GM12865 (cell line): ENCODE measurements at regions not wholly inside any gene's neighbourhood (a gene's known extent, or its start where the extent isn't known, plus 50 kb on each side); places are given as distances from the start of the nearest gene placed in this dataset.

Experiments
- DNase-seq: peaks from one replicate; pipeline ENCODE4 v3.0.0; 2010; ENCODE audit warnings: low read depth
- H3K4me3 ChIP-seq: 2 replicates; pipeline ENCODE4 v1.5.1; 2011; ENCODE audit warnings: mild to moderate bottlenecking, low read depth, low read length, control low read depth
- TF ChIP-seq, protein P1 (sequence below): IDR thresholded peaks from 2 replicates; pipeline ENCODE4 v1.5.1; 2011; ENCODE audit warnings: low read length, control low read depth, low read depth, inconsistent platforms; ENCODE audit not compliant: insufficient read depth; ENCODE audit errors: missing control alignments

DNA sequence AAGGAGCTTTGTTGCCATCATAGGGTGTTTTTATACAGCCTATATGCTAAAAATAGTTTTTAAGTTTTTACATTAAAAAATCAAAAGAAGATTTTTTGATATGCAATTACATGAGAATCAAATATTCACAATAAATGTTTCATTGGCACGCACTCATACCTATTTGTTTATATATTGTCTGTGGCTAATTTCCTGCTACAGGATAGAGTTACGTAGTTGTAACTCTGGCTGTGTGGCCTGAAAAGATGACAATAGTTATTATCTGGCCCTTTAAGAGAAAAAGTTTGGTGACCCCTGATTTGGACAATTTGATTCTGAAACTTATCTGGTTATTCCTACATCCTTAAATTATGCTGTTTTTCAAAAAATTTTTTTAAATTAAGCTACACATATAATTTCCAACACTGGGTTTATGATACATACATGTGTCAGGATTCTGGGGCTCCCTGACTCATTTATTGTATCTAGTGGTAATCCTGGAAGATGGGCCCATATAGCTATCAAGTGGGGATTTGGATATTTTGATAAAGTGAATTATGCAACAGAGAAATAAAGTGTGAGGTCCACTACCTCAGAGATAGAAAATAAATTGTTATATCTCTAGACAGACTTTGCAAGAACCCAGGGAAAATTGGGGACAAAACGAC is 370.2 kb upstream of the LYPLAL1 start:
- TF ChIP-seq, protein P1, sequence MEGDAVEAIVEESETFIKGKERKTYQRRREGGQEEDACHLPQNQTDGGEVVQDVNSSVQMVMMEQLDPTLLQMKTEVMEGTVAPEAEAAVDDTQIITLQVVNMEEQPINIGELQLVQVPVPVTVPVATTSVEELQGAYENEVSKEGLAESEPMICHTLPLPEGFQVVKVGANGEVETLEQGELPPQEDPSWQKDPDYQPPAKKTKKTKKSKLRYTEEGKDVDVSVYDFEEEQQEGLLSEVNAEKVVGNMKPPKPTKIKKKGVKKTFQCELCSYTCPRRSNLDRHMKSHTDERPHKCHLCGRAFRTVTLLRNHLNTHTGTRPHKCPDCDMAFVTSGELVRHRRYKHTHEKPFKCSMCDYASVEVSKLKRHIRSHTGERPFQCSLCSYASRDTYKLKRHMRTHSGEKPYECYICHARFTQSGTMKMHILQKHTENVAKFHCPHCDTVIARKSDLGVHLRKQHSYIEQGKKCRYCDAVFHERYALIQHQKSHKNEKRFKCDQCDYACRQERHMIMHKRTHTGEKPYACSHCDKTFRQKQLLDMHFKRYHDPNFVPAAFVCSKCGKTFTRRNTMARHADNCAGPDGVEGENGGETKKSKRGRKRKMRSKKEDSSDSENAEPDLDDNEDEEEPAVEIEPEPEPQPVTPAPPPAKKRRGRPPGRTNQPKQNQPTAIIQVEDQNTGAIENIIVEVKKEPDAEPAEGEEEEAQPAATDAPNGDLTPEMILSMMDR, result no peak
- no peak overlapping the region for H3K4me3 ChIP-seq
- DNase-seq, result no peak

DNA sequence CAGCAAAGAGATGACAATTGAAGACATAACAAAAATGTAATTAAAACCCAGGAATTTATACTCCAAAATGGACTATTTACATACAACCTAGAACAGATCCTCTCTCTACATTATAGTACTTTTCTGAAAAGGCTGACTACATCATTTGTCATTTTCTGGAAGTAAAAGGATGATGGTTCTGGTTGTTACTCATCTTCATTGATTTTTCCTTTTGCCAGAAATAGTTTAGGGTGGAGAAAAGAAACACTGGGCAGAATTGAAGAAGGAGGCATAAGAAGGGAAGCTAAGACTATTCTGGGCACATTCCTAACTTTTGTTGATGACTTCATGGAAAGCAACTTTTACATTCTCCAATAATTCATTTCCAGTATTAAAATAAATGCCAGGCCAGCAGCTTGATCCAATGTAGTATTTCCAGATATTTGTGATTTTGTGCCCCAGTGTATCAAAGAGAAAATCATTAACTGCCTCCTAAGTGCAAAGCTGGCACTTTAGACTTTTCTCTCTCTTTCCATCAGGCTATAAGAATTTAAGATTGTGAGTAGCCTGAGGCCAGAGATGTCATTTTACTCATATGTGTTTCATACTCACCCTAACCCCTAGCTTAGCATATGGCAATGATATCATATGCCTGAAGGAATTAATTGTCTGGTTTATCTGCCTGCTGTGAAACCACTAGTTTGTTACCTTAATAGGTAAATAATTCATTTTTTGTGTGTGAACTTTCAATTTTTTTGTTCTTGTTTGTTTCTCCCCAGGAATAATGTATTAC is 369.5 kb upstream of the LYPLAL1 start:
- TF ChIP-seq, protein P1, result no peak
- no peak overlapping the region for H3K4me3 ChIP-seq
- DNase-seq, result no peak

DNA sequence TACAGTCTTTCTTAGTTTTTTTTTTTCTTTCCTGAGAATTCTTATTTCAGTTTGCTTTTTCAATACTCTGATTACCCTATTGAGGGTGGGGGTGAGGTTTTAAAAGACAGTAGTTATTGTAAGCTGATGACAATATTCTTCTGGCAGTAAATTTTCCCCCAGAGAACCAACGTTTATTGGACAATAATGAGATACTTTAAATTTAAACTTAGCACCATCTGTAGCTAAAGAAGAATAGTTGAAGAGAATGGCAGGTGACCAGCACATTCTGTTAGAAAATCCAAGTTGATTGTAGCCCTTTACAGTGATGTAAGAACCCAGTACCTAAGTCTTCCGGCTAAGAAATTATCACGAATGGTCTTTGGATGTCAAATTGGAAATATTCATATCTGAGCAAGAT is 364.6 kb upstream of the LYPLAL1 start:
- TF ChIP-seq, protein P1, result no peak
- no peak for DNase-seq
- H3K4me3 ChIP-seq, result no peak overlapping the region

DNA sequence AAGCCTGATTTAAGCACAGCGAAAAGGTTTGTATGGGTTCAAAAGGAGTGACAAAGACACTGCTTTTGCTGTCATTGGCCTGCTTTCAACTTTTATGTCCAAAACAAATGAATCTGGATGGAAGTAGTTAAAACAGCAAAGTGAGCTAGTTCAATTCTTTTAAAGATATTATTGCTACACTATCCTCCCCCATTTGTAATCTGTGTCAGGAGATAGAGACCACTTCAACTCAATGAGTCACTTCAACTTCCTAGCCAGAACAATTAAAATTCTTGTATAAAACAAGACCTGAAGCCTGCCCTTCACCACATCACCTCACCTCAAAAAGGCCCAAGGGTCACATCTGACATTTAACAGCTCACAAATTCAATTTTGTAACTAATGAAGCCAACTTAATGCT is 364.1 kb upstream of the LYPLAL1 start:
- no peak for DNase-seq
- TF ChIP-seq, protein P1, result no peak
- H3K4me3 ChIP-seq, result no peak overlapping the region

DNA sequence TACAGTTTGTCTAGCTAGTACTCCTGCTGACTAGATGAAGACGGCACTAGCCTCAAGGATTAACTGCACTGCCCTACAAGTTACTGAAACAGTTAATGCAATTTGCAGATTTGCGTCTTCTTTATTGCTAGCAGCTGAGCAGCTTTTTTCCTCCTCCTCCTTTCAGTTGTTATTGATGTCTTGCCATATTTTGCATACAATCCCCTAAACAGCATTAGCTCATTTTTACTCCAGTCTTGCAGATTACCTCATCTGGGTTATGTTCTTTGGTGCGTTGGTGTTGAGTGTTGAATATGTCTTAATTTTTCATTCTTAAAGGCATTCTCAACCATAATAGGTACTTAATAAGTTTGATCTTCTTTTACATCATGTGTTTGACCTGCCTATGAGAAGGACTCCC is 363.4 kb upstream of the LYPLAL1 start:
- TF ChIP-seq, protein P1, result no peak
- DNase-seq, result no peak
- no peak overlapping the region for H3K4me3 ChIP-seq

DNA sequence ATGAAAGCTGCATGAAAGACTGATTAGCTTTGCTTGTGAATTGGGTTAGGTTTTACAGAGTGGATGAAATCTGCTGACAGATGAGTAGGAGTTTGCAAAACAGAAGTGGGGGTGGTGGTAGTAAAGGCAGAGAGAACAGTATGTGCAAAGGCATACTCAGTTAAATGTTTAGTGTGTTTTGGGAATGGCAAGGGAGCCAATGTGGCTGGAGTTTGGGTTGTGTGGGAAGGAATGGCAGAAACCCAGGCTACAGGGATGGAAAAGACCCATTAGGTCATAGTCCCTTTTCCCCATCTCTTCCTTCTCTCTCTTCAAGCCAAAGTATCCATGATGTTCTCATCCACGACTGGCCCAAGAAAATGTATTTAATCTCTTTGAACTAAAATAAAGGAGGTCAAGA is 362.2 kb upstream of the LYPLAL1 start:
- H3K4me3 ChIP-seq, result no peak overlapping the region
- TF ChIP-seq, protein P1, result no peak
- DNase-seq, result no peak
